CD4-positive, alpha-beta T cell treated with Interleukin-6 at 100 ng/mL for 8 hours (primary cell): ENCODE measurements at regions not wholly inside any gene's neighbourhood (a gene's known extent, or its start where the extent isn't known, plus 50 kb on each side); places are given as distances from the start of the nearest gene placed in this dataset.

Experiments
- DNase-seq: peaks from one replicate; pipeline ENCODE4 v3.0.0-alpha.2; 2020; ENCODE audit warnings: mixed read lengths, low spot score

GRCh38 chr15:94177112-94177511, 54.2 kb upstream of the MCTP2 start:
- no peak for DNase-seq

GRCh38 chr15:94175420-94175819, 55.9 kb upstream of the MCTP2 start:
- DNase-seq = no peak

- DNase-seq = no peak
Observed at GRCh38 chr15:94174399-94174802, 57.0 kb upstream of the MCTP2 start.

- DNase-seq = no peak
Observed at GRCh38 chr15:94168250-94168649, 63.1 kb upstream of the MCTP2 start.

- DNase-seq = no peak
Observed at GRCh38 chr15:94164971-94165370, 66.4 kb upstream of the MCTP2 start.

- peak; percentile 36 for DNase-seq
Observed at GRCh38 chr15:94164202-94164807, 67.1 kb upstream of the MCTP2 start.

GRCh38 chr15:94162939-94163338, 68.4 kb upstream of the MCTP2 start:
- DNase-seq = no peak

GRCh38 chr15:94154255-94154654, 77.1 kb upstream of the MCTP2 start:
- no peak for DNase-seq

GRCh38 chr15:94145046-94145445, 86.3 kb upstream of the MCTP2 start:
- no peak for DNase-seq

- DNase-seq = no peak
Observed at GRCh38 chr15:94141802-94142201, 89.6 kb upstream of the MCTP2 start.

- DNase-seq = no peak
Observed at GRCh38 chr15:94135486-94136147, 95.7 kb upstream of the MCTP2 start.

- DNase-seq = no peak
Observed at GRCh38 chr15:94131875-94132274, 99.5 kb upstream of the MCTP2 start.

- DNase-seq = no peak
Observed at GRCh38 chr15:94130504-94130903, 100.9 kb upstream of the MCTP2 start.

- no peak for DNase-seq
Observed at GRCh38 chr15:94127006-94127405, 104.4 kb upstream of the MCTP2 start.

GRCh38 chr15:94125698-94126097, 105.7 kb upstream of the MCTP2 start:
- no peak for DNase-seq

- no peak for DNase-seq
Observed at GRCh38 chr15:94125156-94125555, 106.2 kb upstream of the MCTP2 start.

- DNase-seq = no peak
Observed at GRCh38 chr15:94122516-94122915, 108.8 kb upstream of the MCTP2 start.

- peak; percentile 45 for DNase-seq
Observed at GRCh38 chr15:94119923-94120775, 111.2 kb upstream of the MCTP2 start.

GRCh38 chr15:94119298-94119811, 112.0 kb upstream of the MCTP2 start:
- DNase-seq = no peak

- DNase-seq = no peak
Observed at GRCh38 chr15:94110476-94111130, 120.8 kb upstream of the MCTP2 start.

GRCh38 chr15:94107652-94108051, 123.7 kb upstream of the MCTP2 start:
- no peak for DNase-seq

GRCh38 chr15:94105760-94106159, 125.6 kb upstream of the MCTP2 start:
- no peak for DNase-seq
